Astrocyte (in vitro differentiated cells and primary cell): ENCODE measurements at regions not wholly inside any gene's neighbourhood (a gene's known extent, or its start where the extent isn't known, plus 50 kb on each side); places are given as distances from the start of the nearest gene placed in this dataset.

Experiments used
- DNase-seq: peaks from one replicate; pipeline ENCODE4 v3.0.0-alpha.2; 2010; ENCODE audit warnings: low read depth
- FAIRE-seq: peaks from 2 replicates; lab custom pipeline; 2011; peaks lifted over from hg19 to GRCh38; lab: Jason Lieb, UNC
- H2AFZ ChIP-seq: 2 replicates; pipeline ENCODE4 v1.6.0; 2012; ENCODE audit warnings: low read depth, low read length, inconsistent platforms
- H3K27ac ChIP-seq: 2 replicates; pipeline ENCODE4 v1.5.1; 2011; ENCODE audit warnings: low read depth, low read length, inconsistent platforms
- H3K27me3 ChIP-seq: 2 replicates; pipeline ENCODE4 v1.6.0; 2011; ENCODE audit warnings: low read length, inconsistent platforms; ENCODE audit not compliant: insufficient read depth
- H3K36me3 ChIP-seq: 2 replicates; pipeline ENCODE4 v1.5.1; 2011; ENCODE audit warnings: low read length, inconsistent platforms; ENCODE audit not compliant: insufficient read depth
- H3K4me1 ChIP-seq: 2 replicates; pipeline ENCODE4 v1.5.1; 2011; ENCODE audit warnings: low read length, inconsistent platforms; ENCODE audit not compliant: insufficient read depth
- H3K4me2 ChIP-seq: 2 replicates; pipeline ENCODE4 v1.6.0; 2012; ENCODE audit warnings: low read length, inconsistent platforms
- H3K4me3 ChIP-seq: 2 replicates; pipeline ENCODE4 v1.5.1; 2011; ENCODE audit warnings: low read depth, mild to moderate bottlenecking, low read length, inconsistent platforms; ENCODE audit not compliant: insufficient read depth
- H3K79me2 ChIP-seq: 2 replicates; pipeline ENCODE4 v1.6.0; 2012; ENCODE audit warnings: mild to moderate bottlenecking, low read length, inconsistent platforms; ENCODE audit not compliant: insufficient read depth
- H3K9ac ChIP-seq: 2 replicates; pipeline ENCODE4 v1.6.0; 2012; ENCODE audit warnings: mild to moderate bottlenecking, low read length, inconsistent platforms
- H3K9me3 ChIP-seq: 2 replicates; pipeline ENCODE4 v1.5.1; 2012; ENCODE audit warnings: low read depth, mild to moderate bottlenecking, low read length, inconsistent platforms; ENCODE audit not compliant: insufficient read depth
- H4K20me1 ChIP-seq: 2 replicates; pipeline ENCODE4 v1.6.0; 2012; ENCODE audit warnings: low read length, inconsistent platforms; ENCODE audit not compliant: insufficient read depth
- H3K27ac Mint-ChIP-seq: one replicate; pipeline ENCODE4 v1.8.0; 2021; ENCODE audit warnings: mild to moderate bottlenecking, mixed read lengths; ENCODE audit not compliant: unreplicated experiment
- H3K27me3 Mint-ChIP-seq: one replicate; pipeline ENCODE4 v1.8.0; 2021; ENCODE audit warnings: low read depth, mixed read lengths; ENCODE audit not compliant: unreplicated experiment
- H3K36me3 Mint-ChIP-seq: one replicate; pipeline ENCODE4 v1.8.0; 2021; ENCODE audit warnings: low read depth, mixed read lengths; ENCODE audit not compliant: unreplicated experiment
- H3K4me1 Mint-ChIP-seq: one replicate; pipeline ENCODE4 v1.8.0; 2021; ENCODE audit warnings: low read depth, mixed read lengths; ENCODE audit not compliant: unreplicated experiment
- H3K4me3 Mint-ChIP-seq: one replicate; pipeline ENCODE4 v1.8.0; 2021; ENCODE audit warnings: mild to moderate bottlenecking, moderate library complexity, mixed read lengths; ENCODE audit not compliant: unreplicated experiment
- H3K9me3 Mint-ChIP-seq: one replicate; pipeline ENCODE4 v1.8.0; 2021; ENCODE audit warnings: mild to moderate bottlenecking, mixed read lengths; ENCODE audit not compliant: unreplicated experiment
- CTCF ChIP-seq: IDR thresholded peaks from 2 replicates; pipeline ENCODE4 v1.5.1; 2011; ENCODE audit warnings: low read depth, mild to moderate bottlenecking, inconsistent platforms, low read length, moderate library complexity; ENCODE audit not compliant: insufficient read depth
- EZH2 ChIP-seq: IDR thresholded peaks from 2 replicates; pipeline ENCODE4 v1.6.1; 2012; ENCODE audit warnings: mild to moderate bottlenecking, low read length, inconsistent platforms; ENCODE audit not compliant: insufficient read depth

GRCh38 chr12:76189851-76190250, 105.4 kb upstream of the NAP1L1 start:
- Mint-ChIP-seq H3K27ac (no peak overlapping the region), H3K4me3 (no peak overlapping the region), H3K9me3 (no peaks in the 10 kb centered on the region), H3K36me3 (no peaks in the 10 kb centered on the region), H3K4me1 (peaks cover 2% of the 10 kb centered on the region), H3K27me3 (no peaks in the 10 kb centered on the region)
- no peak overlapping the region for H3K9ac ChIP-seq
- H3K9me3 ChIP-seq, result no peaks in the 10 kb centered on the region
- TF ChIP-seq EZH2 (no peak), CTCF (no peak)
- H3K4me2 ChIP-seq, result no peak overlapping the region
- H3K4me1 ChIP-seq, result peaks cover 6% of the 10 kb centered on the region
- no peaks in the 10 kb centered on the region for H3K79me2 ChIP-seq
- no peaks in the 10 kb centered on the region for H3K36me3 ChIP-seq
- no peak overlapping the region for H2AFZ ChIP-seq
- no peaks in the 10 kb centered on the region for H4K20me1 ChIP-seq
- no peak overlapping the region for H3K4me3 ChIP-seq
- no peak for DNase-seq
- peak; percentile 9 for FAIRE-seq
- no peak overlapping the region for H3K27ac ChIP-seq
- no peaks in the 10 kb centered on the region for H3K27me3 ChIP-seq

DNA sequence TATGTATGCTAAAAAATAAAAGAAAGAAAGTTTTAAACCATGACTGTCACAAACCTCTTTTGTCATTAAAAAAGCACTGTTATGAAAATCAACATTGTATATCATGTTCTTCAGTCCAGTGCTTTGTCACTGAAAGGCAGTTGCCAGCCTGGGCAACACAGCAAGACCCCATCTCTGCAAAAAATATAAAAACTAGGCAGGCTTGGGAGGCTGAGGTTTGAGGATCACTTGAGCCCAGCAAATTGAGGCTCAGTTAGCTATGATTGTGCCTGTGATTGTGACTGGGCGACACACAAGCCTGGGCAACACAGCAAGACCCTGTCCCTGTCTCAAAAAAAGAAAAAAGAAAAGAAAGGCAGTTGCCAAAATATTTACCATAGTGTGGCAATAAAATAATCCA, 102.7 kb upstream of the NAP1L1 start:
- Histone ChIP-seq H4K20me1 (no peaks in the 10 kb centered on the region), H3K27me3 (no peaks in the 10 kb centered on the region), H3K27ac (no peak overlapping the region), H3K79me2 (no peaks in the 10 kb centered on the region), H3K4me3 (no peak overlapping the region), H3K9ac (no peak overlapping the region), H2AFZ (no peak overlapping the region), H3K4me2 (no peak overlapping the region), H3K9me3 (no peaks in the 10 kb centered on the region), H3K4me1 (peaks cover 18% of the 10 kb centered on the region), H3K36me3 (no peaks in the 10 kb centered on the region)
- no peaks in the 10 kb centered on the region for H3K27me3 Mint-ChIP-seq
- no peak for TF ChIP-seq CTCF
- H3K9me3 Mint-ChIP-seq, result peaks cover 3% of the 10 kb centered on the region
- H3K36me3 Mint-ChIP-seq, result no peaks in the 10 kb centered on the region
- H3K4me3 Mint-ChIP-seq, result no peak overlapping the region
- H3K27ac Mint-ChIP-seq, result no peak overlapping the region
- H3K4me1 Mint-ChIP-seq, result peaks cover 14% of the 10 kb centered on the region
- DNase-seq, result no peak
- FAIRE-seq, result no peak

DNA sequence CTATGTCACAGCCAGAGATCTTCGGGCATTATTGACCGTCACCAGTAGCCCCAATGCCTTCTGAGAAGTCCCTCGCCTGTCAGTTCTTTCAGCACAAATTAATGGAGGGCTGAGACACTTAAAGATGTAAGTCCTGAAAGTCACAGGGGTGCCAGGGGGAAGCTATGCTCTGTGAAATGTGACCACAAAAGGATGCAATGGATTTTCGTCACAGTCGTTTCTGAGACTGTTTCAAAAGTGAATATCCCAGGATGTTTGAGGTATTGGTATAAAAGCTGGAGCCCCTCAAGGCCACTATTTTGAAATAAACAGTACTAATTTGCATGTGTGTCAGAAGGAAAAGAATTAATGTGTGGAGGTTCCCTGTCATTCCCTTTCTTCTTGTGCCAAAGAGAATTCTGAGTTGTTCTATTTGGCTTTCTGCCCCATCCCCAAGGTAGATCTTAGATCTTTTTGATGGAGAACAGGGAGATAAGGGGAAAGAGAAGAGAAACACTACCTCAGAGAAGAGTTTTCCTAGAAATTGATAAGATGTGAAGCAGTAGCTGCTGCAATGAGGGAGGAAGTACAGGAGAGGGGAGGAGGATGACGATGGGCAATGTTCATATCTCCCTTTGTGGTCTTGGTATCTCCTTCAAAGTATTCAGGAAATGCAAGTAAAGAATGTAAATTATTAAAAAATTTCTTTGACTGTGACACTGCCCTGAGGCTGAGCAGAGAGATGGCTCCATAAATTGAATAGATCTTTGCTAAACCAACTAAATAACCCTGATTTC, 101.8 kb upstream of the NAP1L1 start:
- H3K36me3 Mint-ChIP-seq, result no peaks in the 10 kb centered on the region
- H3K27ac Mint-ChIP-seq, result no peak overlapping the region
- H3K9me3 ChIP-seq, result no peaks in the 10 kb centered on the region
- peaks cover 14% of the 10 kb centered on the region for H3K4me1 Mint-ChIP-seq
- H3K27me3 Mint-ChIP-seq, result no peaks in the 10 kb centered on the region
- H3K4me1 ChIP-seq, result peaks cover 18% of the 10 kb centered on the region
- H3K9ac ChIP-seq, result no peak overlapping the region
- no peak overlapping the region for H2AFZ ChIP-seq
- no peaks in the 10 kb centered on the region for H3K36me3 ChIP-seq
- H3K4me2 ChIP-seq, result peak overlapping the region; percentile 2
- H3K4me3 ChIP-seq, result no peak overlapping the region
- TF ChIP-seq EZH2 (no peak), CTCF (no peak)
- H3K79me2 ChIP-seq, result no peaks in the 10 kb centered on the region
- H3K4me3 Mint-ChIP-seq, result no peak overlapping the region
- FAIRE-seq (no peak), DNase-seq (peak; percentile 79)
- H4K20me1 ChIP-seq, result no peaks in the 10 kb centered on the region
- H3K27ac ChIP-seq, result no peak overlapping the region
- H3K27me3 ChIP-seq, result no peaks in the 10 kb centered on the region
- H3K9me3 Mint-ChIP-seq, result peaks cover 3% of the 10 kb centered on the region
